ENCODE measurements at regions not wholly inside any gene's neighbourhood (a gene's known extent, or its start where the extent isn't known, plus 50 kb on each side); places are given as distances from the start of the nearest gene placed in this dataset.
"Not testable (repeated sequence)": the region's sequence is repeated elsewhere in the genome, so short reads cannot be mapped to it uniquely, and the experiment has no call there.

GRCh38 chr1:58936973-58937372, 153.1 kb upstream of the JUN start:
- DNase-seq (ENCODE audit: low read depth), result no peak

GRCh38 chr1:58939146-58939545, 155.3 kb upstream of the JUN start:
- DNase-seq (ENCODE audit: low read depth), result no peak

- no peak for DNase-seq (ENCODE audit: low read depth)
Measured at GRCh38 chr1:58939666-58940370, 156.0 kb upstream of the JUN start.

GRCh38 chr1:58941471-58942289, 157.8 kb upstream of the JUN start:
- no peak for DNase-seq (ENCODE audit: low read depth)

- DNase-seq (ENCODE audit: low read depth), result no peak
Measured at GRCh38 chr1:58942759-58943191, 158.9 kb upstream of the JUN start.

GRCh38 chr1:58943776-58944175, 159.9 kb upstream of the JUN start:
- DNase-seq (ENCODE audit: low read depth), result peak; percentile 25

GRCh38 chr1:58944439-58944838, 160.6 kb upstream of the JUN start:
- DNase-seq (ENCODE audit: low read depth), result no peak

- no peak for DNase-seq (ENCODE audit: low read depth)
Measured at GRCh38 chr1:58946390-58946789, 162.5 kb upstream of the JUN start.

- no peak for DNase-seq (ENCODE audit: low read depth)
Measured at GRCh38 chr1:58948671-58949070, 164.8 kb upstream of the JUN start.

GRCh38 chr1:58949551-58950220, 165.8 kb upstream of the JUN start:
- DNase-seq (ENCODE audit: low read depth), result no peak

GRCh38 chr1:58950897-58951296, 167.1 kb upstream of the JUN start:
- DNase-seq (ENCODE audit: low read depth), result no peak

- DNase-seq (ENCODE audit: low read depth), result not testable (repeated sequence)
Measured at GRCh38 chr1:58953951-58954350, 170.1 kb upstream of the JUN start.

GRCh38 chr1:58963287-58963686, 179.4 kb upstream of the JUN start:
- not testable (repeated sequence) for DNase-seq (ENCODE audit: low read depth)

GRCh38 chr1:58964428-58964827, 180.6 kb upstream of the JUN start:
- no peak for DNase-seq (ENCODE audit: low read depth)

GRCh38 chr1:58964880-58965279, 181.0 kb upstream of the JUN start:
- no peak for DNase-seq (ENCODE audit: low read depth)

GRCh38 chr1:58966103-58966916, 182.5 kb upstream of the JUN start:
- DNase-seq (ENCODE audit: low read depth), result no peak

- no peak for DNase-seq (ENCODE audit: low read depth)
Measured at GRCh38 chr1:58966917-58967740, 183.3 kb upstream of the JUN start.

- DNase-seq (ENCODE audit: low read depth), result no peak
Measured at GRCh38 chr1:58968360-58968952, 184.6 kb upstream of the JUN start.

GRCh38 chr1:58969176-58969575, 185.3 kb upstream of the JUN start:
- not testable (repeated sequence) for DNase-seq (ENCODE audit: low read depth)

GRCh38 chr1:58971629-58972140, 187.8 kb upstream of the JUN start:
- no peak for DNase-seq (ENCODE audit: low read depth)

All from ELR (cell line).